H1 (cell line): ENCODE measurements at regions not wholly inside any gene's neighbourhood (a gene's known extent, or its start where the extent isn't known, plus 50 kb on each side); places are given as distances from the start of the nearest gene placed in this dataset.

ENCODE experiments used
- CTCF ChIA-PET: fragments of 300-600 bp; sonication (Branson Sonifier 250); formaldehyde crosslinking; loops from one replicate; lab custom pipeline; 2021; ENCODE audit not compliant: partially characterized antibody; lab: Charles Lee
- POLR2A ChIA-PET: fragments of 300-600 bp; sonication (Branson Sonifier 250); formaldehyde crosslinking; loops from one replicate; lab custom pipeline; 2021; ENCODE audit warnings: inconsistent platforms; ENCODE audit not compliant: partially characterized antibody; lab: Charles Lee
- DNase-seq, 2 experiments: peaks; one replicate each; pipeline versions ENCODE4 v3.0.0 to v3.0.0-alpha.2; 2010 to 2022; ENCODE audit warnings: low spot score in 2 of 2, low read depth in 1 of 2, mixed read lengths in 1 of 2
- FAIRE-seq: peaks from 2 replicates; lab custom pipeline; 2011; peaks lifted over from hg19 to GRCh38; lab: Jason Lieb, UNC
- H2AFZ ChIP-seq: 2 replicates; pipeline ENCODE4 v1.8.1; 2012; ENCODE audit warnings: low read length, inconsistent platforms
- H2AK5ac ChIP-seq: 2 replicates; pipeline ENCODE4 v1.6.1; 2013; ENCODE audit warnings: low read depth, low read length
- H2BK120ac ChIP-seq: replicated peaks from 2 replicates; pipeline ENCODE3; 2013; ENCODE audit warnings: low read depth, low read length, inconsistent platforms
- H2BK12ac ChIP-seq: 2 replicates; pipeline ENCODE4 v1.6.1; 2013; ENCODE audit warnings: low read depth, low read length
- H2BK15ac ChIP-seq: 2 replicates; pipeline ENCODE4 v1.6.1; 2013; ENCODE audit warnings: low read length
- H2BK20ac ChIP-seq: 2 replicates; pipeline ENCODE4 v1.6.1; 2013; ENCODE audit warnings: low read length
- H2BK5ac ChIP-seq: 2 replicates; pipeline ENCODE4 v1.6.1; 2013; ENCODE audit warnings: low read depth, low read length
- H3K14ac ChIP-seq: 2 replicates; pipeline ENCODE4 v1.6.1; 2013; ENCODE audit warnings: inconsistent platforms; ENCODE audit not compliant: insufficient read length
- H3K18ac ChIP-seq: 2 replicates; pipeline ENCODE4 v1.6.1; 2013; ENCODE audit warnings: low read length; ENCODE audit errors: extremely low read depth
- H3K23ac ChIP-seq: 2 replicates; pipeline ENCODE4 v1.6.1; 2013; ENCODE audit warnings: inconsistent platforms; ENCODE audit not compliant: insufficient read length
- H3K23me2 ChIP-seq: 2 replicates; pipeline ENCODE4 v1.6.1; 2013; ENCODE audit warnings: low read depth, low read length
- H3K27ac ChIP-seq: 2 replicates; pipeline ENCODE4 v1.6.1; 2011; ENCODE audit warnings: low read depth, low read length, inconsistent platforms
- H3K27me3 ChIP-seq, 4 experiments: replicated peaks in 1 of 4; 1 replicate in 1 of 4; 2 replicates in 3 of 4; pipeline versions ENCODE4 v1.6.1 to v1.8.1; 2011 to 2013; ENCODE audit warnings: low read length in 3 of 4, mild to moderate bottlenecking in 3 of 4, inconsistent platforms in 2 of 4, mixed read lengths in 2 of 4, moderate library complexity in 1 of 4; ENCODE audit not compliant: control insufficient read depth in 3 of 4, insufficient read depth in 3 of 4; ENCODE audit errors: extremely low read depth in 1 of 4
- H3K36me3 ChIP-seq, 4 experiments: 2 replicates each; pipeline versions ENCODE4 v1.6.1 to v1.8.1; 2011 to 2013; ENCODE audit warnings: mild to moderate bottlenecking in 4 of 4, low read length in 3 of 4, moderate library complexity in 2 of 4, control low read depth in 1 of 4, inconsistent platforms in 1 of 4; ENCODE audit not compliant: insufficient read depth in 4 of 4, control insufficient read depth in 2 of 4
- H3K4ac ChIP-seq: replicated peaks from 2 replicates; pipeline ENCODE3; 2013; ENCODE audit warnings: low read length, low read depth, mixed read lengths, inconsistent platforms; ENCODE audit not compliant: insufficient read length
- H3K4me1 ChIP-seq, 4 experiments: replicated peaks in 1 of 4; 1 replicate in 1 of 4; 2 replicates in 3 of 4; pipeline versions ENCODE4 v1.6.1 to v1.8.1; 2011 to 2013; ENCODE audit warnings: low read length in 3 of 4, inconsistent platforms in 2 of 4, mixed read lengths in 1 of 4; ENCODE audit not compliant: insufficient read depth in 4 of 4, control insufficient read depth in 3 of 4
- H3K4me2 ChIP-seq, 2 experiments: 2 replicates each; pipeline versions ENCODE4 v1.6.1 to v1.8.1; 2011 to 2013; ENCODE audit warnings: low read depth in 2 of 2, low read length in 2 of 2, control low read depth in 1 of 2, inconsistent platforms in 1 of 2, mild to moderate bottlenecking in 1 of 2; ENCODE audit not compliant: insufficient read depth in 1 of 2
- H3K4me3 ChIP-seq, 4 experiments: fragments of 200-600, 300-600 bp in 1 of 4; sonication (generic), shearing (Covaris generic), sonication (Bioruptor Twin) in 1 of 4; 2 replicates each; pipeline versions ENCODE4 v1.5.1 to v1.8.1; 2011 to 2016; ENCODE audit warnings: low read length in 4 of 4, low read depth in 3 of 4, control low read depth in 2 of 4, inconsistent platforms in 2 of 4, mild to moderate bottlenecking in 2 of 4, mixed read lengths in 1 of 4, moderate library complexity in 1 of 4; ENCODE audit not compliant: insufficient read depth in 2 of 4; ENCODE audit errors: extremely low read depth in 1 of 4
- H3K56ac ChIP-seq: replicated peaks from 2 replicates; pipeline ENCODE3; 2013; ENCODE audit warnings: low read depth, mild to moderate bottlenecking, mixed read lengths, low read length, inconsistent platforms; ENCODE audit not compliant: insufficient read length
- H3K79me1 ChIP-seq: 2 replicates; pipeline ENCODE4 v1.6.1; 2013; ENCODE audit warnings: low read depth, low read length, control low read depth
- H3K79me2 ChIP-seq, 2 experiments: 2 replicates each; pipeline versions ENCODE4 v1.6.1 to v1.8.1; 2012 to 2013; ENCODE audit warnings: low read length in 2 of 2, mild to moderate bottlenecking in 2 of 2, inconsistent platforms in 1 of 2; ENCODE audit not compliant: insufficient read depth in 2 of 2, control insufficient read depth in 1 of 2
- H3K9ac ChIP-seq, 4 experiments: replicated peaks in 1 of 4; 1 replicate in 1 of 4; 2 replicates in 3 of 4; pipeline versions ENCODE4 v1.6.1 to v1.8.1; 2011 to 2013; ENCODE audit warnings: low read depth in 3 of 4, low read length in 3 of 4, control low read depth in 2 of 4, mild to moderate bottlenecking in 2 of 4, moderate library complexity in 2 of 4, inconsistent platforms in 1 of 4; ENCODE audit errors: extremely low read depth in 1 of 4
- H3K9me3 ChIP-seq, 2 experiments: 2 replicates each; pipeline versions ENCODE4 v1.6.1 to v1.8.1; 2012 to 2013; ENCODE audit warnings: mild to moderate bottlenecking in 2 of 2, moderate library complexity in 2 of 2, control low read depth in 1 of 2, inconsistent platforms in 1 of 2, low read depth in 1 of 2, low read length in 1 of 2, mixed read lengths in 1 of 2; ENCODE audit not compliant: insufficient read depth in 2 of 2
- H4K20me1 ChIP-seq, 2 experiments: replicated peaks in 1 of 2; 2 replicates each; pipeline versions ENCODE3 to v1.8.1; 2011 to 2013; ENCODE audit warnings: inconsistent platforms in 2 of 2, low read length in 2 of 2, mild to moderate bottlenecking in 1 of 2; ENCODE audit not compliant: insufficient read depth in 2 of 2, control insufficient read depth in 1 of 2
- H4K5ac ChIP-seq: 2 replicates; pipeline ENCODE4 v1.6.1; 2013; ENCODE audit warnings: low read length, low read depth, mixed read lengths, inconsistent platforms; ENCODE audit not compliant: insufficient read length
- H4K8ac ChIP-seq: 2 replicates; pipeline ENCODE4 v1.8.0; 2013; ENCODE audit warnings: mild to moderate bottlenecking, moderate library complexity, low read length, inconsistent platforms; ENCODE audit not compliant: insufficient read depth; ENCODE audit errors: extremely low read depth
- H4K91ac ChIP-seq: replicated peaks from 2 replicates; pipeline ENCODE3; 2013; ENCODE audit warnings: low read length, mixed read lengths, inconsistent platforms; ENCODE audit not compliant: insufficient read length
- ASH2L ChIP-seq: fragments of 200-600, 300-600 bp; sonication (generic); IDR thresholded peaks from one replicate; pipeline ENCODE4 v1.7.1; 2017; ENCODE audit warnings: low read length
- CBX8 ChIP-seq: fragments of 300-800, 300-1000 bp; sonication (generic); IDR thresholded peaks from 2 replicates; pipeline ENCODE4 v1.7.1; 2016; ENCODE audit warnings: low read depth, low read length, borderline replicate concordance
- KDM4A ChIP-seq: IDR thresholded peaks from one replicate; pipeline ENCODE4 v1.7.1; 2012; ENCODE audit warnings: low read depth, mild to moderate bottlenecking, moderate library complexity, low read length, inconsistent platforms; ENCODE audit not compliant: severe bottlenecking
- POLR2AphosphoS5 ChIP-seq: IDR thresholded peaks from 2 replicates; pipeline ENCODE4 v1.6.1; 2011; ENCODE audit warnings: low read depth, low read length
- POU5F1 ChIP-seq: IDR thresholded peaks from 2 replicates; pipeline ENCODE4 v1.6.1; 2011; ENCODE audit warnings: low read depth, mild to moderate bottlenecking, low read length, moderate library complexity
- RNF2 ChIP-seq: fragments of 200-900, 300-1000 bp; sonication (generic); IDR thresholded peaks from 2 replicates; pipeline ENCODE4 v1.7.1; 2016; ENCODE audit warnings: borderline replicate concordance, low read depth, mild to moderate bottlenecking, antibody characterized with exemption, low read length; ENCODE audit not compliant: poor library complexity, severe bottlenecking; ENCODE audit errors: missing control alignments
- TAF7 ChIP-seq: optimal IDR thresholded peaks from 2 replicates; pipeline ENCODE3; 2011; ENCODE audit warnings: low read depth, mild to moderate bottlenecking, inconsistent platforms, low read length, moderate library complexity, borderline replicate concordance
- TCF12 ChIP-seq: IDR thresholded peaks from 2 replicates; pipeline ENCODE4 v1.6.1; 2011; ENCODE audit warnings: low read depth, mild to moderate bottlenecking, low read length
- WGBS, 2 experiments: shearing (Covaris generic) in 1 of 2; methylation state at CpG; one replicate each; pipeline versions ENCODE4 v1.1.6 to v1.1.7; 2013 to 2015; ENCODE audit warnings: low lambda C conversion rate in 2 of 2, mixed read lengths in 2 of 2, inconsistent platforms in 1 of 2, low coverage in 1 of 2, missing lambda C conversion rate in 1 of 2; ENCODE audit not compliant: insufficient replicate concordance in 2 of 2, insufficient coverage in 1 of 2, insufficient read length in 1 of 2; ENCODE audit errors: extremely low coverage in 1 of 2, missing lambda C conversion rate in 1 of 2; 5-methylcytosine and 5-hydroxymethylcytosine counted together
- TF ChIP-seq, protein P1 (sequence below): IDR thresholded peaks from 2 replicates; pipeline ENCODE4 v1.6.1; 2011; ENCODE audit warnings: low read depth, mild to moderate bottlenecking, low read length; ENCODE audit not compliant: insufficient read depth
- TF ChIP-seq, protein P2 (sequence below): IDR thresholded peaks from 2 replicates; pipeline ENCODE4 v1.6.1; 2012; ENCODE audit warnings: inconsistent platforms

DNA sequence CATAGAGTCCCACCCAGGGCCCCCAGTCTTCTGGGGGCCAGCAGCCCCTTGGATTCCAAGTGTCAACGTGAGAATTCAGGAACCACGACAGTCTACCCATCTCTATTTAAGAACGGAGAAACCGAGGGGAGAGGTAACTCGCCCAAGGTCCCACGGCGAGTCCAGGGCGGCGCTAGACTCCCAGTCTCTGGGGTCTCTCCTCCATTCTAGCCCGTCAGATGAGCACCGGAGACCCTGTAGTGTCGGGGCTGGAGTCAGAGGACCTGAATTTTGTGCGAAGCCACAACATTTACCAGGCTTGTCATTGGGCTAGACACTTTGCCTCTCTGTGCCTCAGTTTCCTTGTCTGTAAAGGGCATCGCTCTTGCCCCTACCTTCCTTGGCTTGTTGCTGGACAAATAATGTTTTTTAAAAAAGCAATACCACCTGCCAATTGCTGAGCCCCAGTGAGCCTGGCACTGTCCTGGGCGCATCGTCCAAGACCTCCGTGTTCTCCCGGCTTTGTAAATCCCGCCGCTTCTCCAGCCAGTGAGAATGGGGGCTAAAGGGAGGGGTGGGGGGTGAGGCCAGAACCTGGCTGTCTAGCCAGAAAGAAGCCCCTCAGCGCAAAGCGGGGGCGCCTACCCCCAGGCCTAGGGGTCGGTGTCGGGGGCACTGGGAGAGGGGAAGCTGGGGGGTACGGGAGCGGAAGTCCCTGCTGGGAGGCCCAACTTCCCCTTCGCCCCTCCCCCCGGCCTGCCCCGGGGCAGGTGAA, 91.7 kb downstream of the NCR2 start:
- Histone ChIP-seq H3K79me2 (no peaks in the 10 kb centered on the region), H2AFZ (no peak overlapping the region), H2BK120ac (no peak overlapping the region), H4K5ac (no peak overlapping the region), H3K23me2 (peaks cover 23% of the 10 kb centered on the region; the same call in 1 of the 2 replicates), H3K27me3 (peaks cover 22 to 68% (median 55%) of the 10 kb centered on the region in 4 experiments), H3K14ac (no peak overlapping the region), H3K27ac (no peak overlapping the region), H3K18ac (peak overlapping the region; percentile 89), H3K9ac (no peak overlapping the region), H4K91ac (no peak overlapping the region), H4K20me1 (peaks cover 0 to 2% of the 10 kb centered on the region in 2 experiments), H3K36me3 (no peaks in the 10 kb centered on the region), H4K8ac (no peak overlapping the region), H2AK5ac (0 out of 2 replicates have a peak overlapping the region, but pooled peaks have one; percentile 66), H3K9me3 (no peaks in the 10 kb centered on the region), H2BK12ac (peak overlapping the region; percentile 68; the same call in 1 of the 2 replicates), H3K4me1 (peaks cover 3 to 38% (median 14%) of the 10 kb centered on the region in 4 experiments), H3K4me3 (peak overlapping the region; percentile 1 to 63 (median 40); a peak in 6 of 8 replicates), H3K23ac (no peak overlapping the region), H3K56ac (no peak overlapping the region), H3K79me1 (no peaks in the 10 kb centered on the region), H2BK5ac (peak overlapping the region; percentile 63; the same call in 1 of the 2 replicates), H2BK15ac (no peak overlapping the region), H3K4me2 (peak overlapping the region; percentile 77 to 86), H2BK20ac (peak overlapping the region; percentile 94; the same call in 1 of the 2 replicates), H3K4ac (no peak overlapping the region)
- peak in 1 of 2 experiments; percentile 68 for DNase-seq
- FAIRE-seq = no peak
- ChIA-PET POLR2A (interaction anchor here (0.8 to 1.3 kb wide), 9 partner anchors 13 to 126 kb away, joined by 3 to 5 read pairs (median 3); no protein-coding TSS in a partner anchor), CTCF (interaction anchor here (0.8 to 18.6 kb wide), 23 partner anchors 10 to 278 kb away, joined by 3 to 361 read pairs (median 6); no protein-coding TSS in a partner anchor)
- 4% methylated on average over 20 of the region's 30 CpGs; no CpG with 5 or more reads in 1 of the 2 experiments for WGBS, 2 experiments
- peak; percentile 45 for TF ChIP-seq ASH2L
- peak; percentile 19 for TF ChIP-seq KDM4A
- no peak for TF ChIP-seq POU5F1
- TF ChIP-seq TCF12 = no peak
- no peak for TF ChIP-seq POLR2AphosphoS5
- no peak for TF ChIP-seq TAF7
- TF ChIP-seq, protein P1, sequence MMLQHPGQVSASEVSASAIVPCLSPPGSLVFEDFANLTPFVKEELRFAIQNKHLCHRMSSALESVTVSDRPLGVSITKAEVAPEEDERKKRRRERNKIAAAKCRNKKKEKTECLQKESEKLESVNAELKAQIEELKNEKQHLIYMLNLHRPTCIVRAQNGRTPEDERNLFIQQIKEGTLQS = no peak
- peak; percentile 52 for TF ChIP-seq RNF2
- no peak for TF ChIP-seq CBX8
- TF ChIP-seq, protein P2, sequence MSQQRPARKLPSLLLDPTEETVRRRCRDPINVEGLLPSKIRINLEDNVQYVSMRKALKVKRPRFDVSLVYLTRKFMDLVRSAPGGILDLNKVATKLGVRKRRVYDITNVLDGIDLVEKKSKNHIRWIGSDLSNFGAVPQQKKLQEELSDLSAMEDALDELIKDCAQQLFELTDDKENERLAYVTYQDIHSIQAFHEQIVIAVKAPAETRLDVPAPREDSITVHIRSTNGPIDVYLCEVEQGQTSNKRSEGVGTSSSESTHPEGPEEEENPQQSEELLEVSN = no peak
